HCT116 (cell line): ENCODE measurements at regions not wholly inside any gene's neighbourhood (a gene's known extent, or its start where the extent isn't known, plus 50 kb on each side); places are given as distances from the start of the nearest gene placed in this dataset.

Source experiments
- ATAC-seq: fragments of 200-7000 bp; cut with Tn5 transposase; 2 replicates; pipeline ENCODE4 v1.9.1; 2020; ENCODE audit warnings: mild to moderate bottlenecking, moderate library complexity
- BruUV-seq: library from RNA; stranded (reverse); fragments of 400-500 nt; replicated peaks from 2 replicates; lab custom pipeline; 2021; lab: Mats Ljungman, UMichigan
- CTCF ChIA-PET: fragments of 300-600 bp; sonication (Branson Sonifier 250); formaldehyde crosslinking; loops from one replicate; lab custom pipeline; 2021; ENCODE audit warnings: antibody characterized with exemption; lab: Charles Lee
- POLR2A ChIA-PET: fragments of 300-600, 350-600 bp; sonication (Branson Sonifier 250); formaldehyde crosslinking; loops from one replicate; lab custom pipeline; 2021; ENCODE audit warnings: antibody characterized with exemption; lab: Charles Lee
- RAD21 ChIA-PET, 2 experiments: fragments of 300-600 bp; sonication (Branson Sonifier 250); formaldehyde crosslinking; loops; one replicate each; lab custom pipeline; 2023; ENCODE audit warnings: low total read pairs in 2 of 2; ENCODE audit not compliant: uncharacterized antibody in 2 of 2, unreplicated experiment in 2 of 2, low non-redundant PET in 1 of 2; lab: Charles Lee
- DNase-seq: peaks from one replicate; pipeline ENCODE4 v3.0.0-alpha.2; 2010; ENCODE audit warnings: low read depth, low spot score
- H2AFZ ChIP-seq: fragments of 200-600 bp; shearing (Covaris generic), sonication (generic); 2 replicates; pipeline ENCODE4 v1.6.1; 2017; ENCODE audit warnings: low read depth, mixed run types, mixed read lengths, antibody characterized with exemption, low read length; ENCODE audit not compliant: poor library complexity, severe bottlenecking
- H3K27ac ChIP-seq: 2 replicates; pipeline ENCODE4 v1.5.1; 2012; ENCODE audit warnings: low read depth, low read length
- H3K27me3 ChIP-seq: fragments of 200-600 bp; sonication (generic); 2 replicates; pipeline ENCODE4 v1.6.1; 2016; ENCODE audit warnings: mixed run types, low read length, mixed read lengths; ENCODE audit not compliant: insufficient read depth
- H3K36me3 ChIP-seq, 2 experiments: fragments of 200-500 bp in 1 of 2; fragments of 200-600 bp in 1 of 2; sonication (Bioruptor generic) in 1 of 2; sonication (generic) in 1 of 2; 2 replicates each; pipeline versions ENCODE4 v1.5.1 to v1.6.1; 2014 to 2016; ENCODE audit warnings: low read length in 2 of 2, inconsistent platforms in 1 of 2, mixed read lengths in 1 of 2, mixed run types in 1 of 2; ENCODE audit not compliant: insufficient read depth in 2 of 2, control insufficient read depth in 1 of 2
- H3K4me1 ChIP-seq, 2 experiments: fragments of 200-600 bp in 1 of 2; sonication (generic) in 1 of 2; 2 replicates each; pipeline versions ENCODE4 v1.5.1 to v1.6.1; 2012 to 2017; ENCODE audit warnings: low read length in 2 of 2, inconsistent platforms in 1 of 2, mild to moderate bottlenecking in 1 of 2, mixed read lengths in 1 of 2, mixed run types in 1 of 2, moderate library complexity in 1 of 2; ENCODE audit not compliant: insufficient read depth in 2 of 2, control insufficient read depth in 1 of 2
- H3K4me2 ChIP-seq: fragments of 200-600 bp; sonication (generic); 2 replicates; pipeline ENCODE4 v1.6.1; 2017; ENCODE audit warnings: mixed run types, low read length, mixed read lengths
- H3K4me3 ChIP-seq, 2 experiments: fragments of 200-600 bp in 1 of 2; sonication (generic) in 1 of 2; replicated peaks in 1 of 2; 2 replicates each; pipeline ENCODE4 v1.5.1; 2011 to 2016; ENCODE audit warnings: low read length in 2 of 2, control low read depth in 1 of 2, low read depth in 1 of 2, mild to moderate bottlenecking in 1 of 2, mixed read lengths in 1 of 2, mixed run types in 1 of 2
- H3K79me2 ChIP-seq: fragments of 200-600 bp; sonication (generic); 2 replicates; pipeline ENCODE4 v1.6.1; 2017; ENCODE audit warnings: mild to moderate bottlenecking, mixed run types, low read length, moderate library complexity, mixed read lengths; ENCODE audit not compliant: insufficient read depth
- H3K9ac ChIP-seq: fragments of 200-600 bp; sonication (generic); 2 replicates; pipeline ENCODE4 v1.6.1; 2016; ENCODE audit warnings: low read length, mixed read lengths
- H3K9me2 ChIP-seq: fragments of 200-600 bp; sonication (generic), shearing (Covaris generic); 2 replicates; pipeline ENCODE4 v1.6.1; 2017; ENCODE audit warnings: mixed run types, mild to moderate bottlenecking, moderate library complexity; ENCODE audit not compliant: insufficient read depth
- H3K9me3 ChIP-seq, 2 experiments: fragments of 200-500 bp in 1 of 2; fragments of 200-600 bp in 1 of 2; sonication (Bioruptor generic) in 1 of 2; sonication (generic) in 1 of 2; 2 replicates each; pipeline ENCODE4 v1.6.1; 2014 to 2017; ENCODE audit warnings: low read length in 2 of 2, mixed read lengths in 2 of 2, inconsistent platforms in 1 of 2, low read depth in 1 of 2, mild to moderate bottlenecking in 1 of 2, mixed run types in 1 of 2, moderate library complexity in 1 of 2; ENCODE audit not compliant: control insufficient read depth in 1 of 2, insufficient read depth in 1 of 2
- H4K20me1 ChIP-seq: fragments of 200-600 bp; sonication (generic), shearing (Covaris generic); 2 replicates; pipeline ENCODE4 v1.6.1; 2017; ENCODE audit warnings: mixed run types, mild to moderate bottlenecking, moderate library complexity; ENCODE audit not compliant: insufficient read depth
- CBX3 ChIP-seq: IDR thresholded peaks from 2 replicates; pipeline ENCODE4 v1.6.1; 2012; ENCODE audit warnings: low read depth
- CEBPB ChIP-seq: IDR thresholded peaks from 2 replicates; pipeline ENCODE4 v1.6.1; 2012; ENCODE audit warnings: low read depth
- EZH2 ChIP-seq: fragments of 200-600 bp; sonication (generic); IDR thresholded peaks from 2 replicates; pipeline ENCODE4 v1.6.1; 2017; ENCODE audit warnings: antibody characterized with exemption, mixed run types
- EZH2phosphoT487 ChIP-seq: fragments of 200-600 bp; IDR thresholded peaks from 2 replicates; pipeline ENCODE4 v1.6.1; 2018; ENCODE audit warnings: antibody characterized with exemption, borderline replicate concordance
- FOSL1 ChIP-seq: IDR thresholded peaks from 2 replicates; pipeline ENCODE4 v1.6.1; 2012; ENCODE audit warnings: low read depth
- POLR2A ChIP-seq: IDR thresholded peaks from 2 replicates; pipeline ENCODE4 v1.7.0; 2011; ENCODE audit warnings: borderline replicate concordance; ENCODE audit not compliant: insufficient read depth, insufficient read length; ENCODE audit errors: extremely low read depth
- RAD21 ChIP-seq: IDR thresholded peaks from 2 replicates; pipeline ENCODE4 v1.6.1; 2012; ENCODE audit warnings: low read depth, mild to moderate bottlenecking
- REST ChIP-seq: IDR thresholded peaks from 2 replicates; pipeline ENCODE4 v1.6.1; 2012; ENCODE audit warnings: low read depth
- ZNF274 ChIP-seq: fragments of 200-500 bp; sonication (Bioruptor generic); IDR thresholded peaks from 2 replicates; pipeline ENCODE4 v1.6.1; 2014; ENCODE audit warnings: mild to moderate bottlenecking, low read depth, low read length, inconsistent platforms
- intact Hi-C: fragments of 100-400 bp; cut with micrococcal nuclease; formaldehyde crosslinking; loops from 2 replicates; pipeline ENCODE4 v1.10.0; 2022

- Histone ChIP-seq H3K9ac (no peak overlapping the region), H3K27ac (no peak overlapping the region), H2AFZ (no peak overlapping the region), H3K9me3 (no peaks in the 10 kb centered on the region), H3K4me1 (no peaks in the 10 kb centered on the region), H3K9me2 (no peaks in the 10 kb centered on the region), H3K27me3 (no peaks in the 10 kb centered on the region), H3K4me3 (no peak overlapping the region), H3K36me3 (no peaks in the 10 kb centered on the region), H3K4me2 (no peak overlapping the region), H4K20me1 (no peaks in the 10 kb centered on the region), H3K79me2 (no peaks in the 10 kb centered on the region)
- no peak for ATAC-seq
- no peak for DNase-seq
- ChIA-PET POLR2A (no interaction called here), CTCF (no interaction called here), RAD21 (no interaction called here)
- TF ChIP-seq RAD21: no peak
- BruUV-seq: no TSS peak
- intact Hi-C loops: no loop called here
Observed at GRCh38 chr20:30168025-30168799, 1089.3 kb upstream of the DEFB115 start.

GRCh38 chr20:30168800-30169138 lies 1088.7 kb upstream of the DEFB115 start:
- RAD21 ChIA-PET: no interaction called here
- TF ChIP-seq ZNF274 (no peak), RAD21 (no peak), CEBPB (no peak), EZH2 (no peak), REST (no peak), POLR2A (no peak), CBX3 (no peak), EZH2phosphoT487 (no peak), FOSL1 (no peak)
- TF ChIP-seq, all 23 proteins: peak for 0
- POLR2A ChIA-PET: no interaction called here
- Histone ChIP-seq H3K4me2 (no peak overlapping the region), H3K9ac (no peak overlapping the region), H3K9me3 (no peaks in the 10 kb centered on the region), H3K4me1 (no peaks in the 10 kb centered on the region), H4K20me1 (no peaks in the 10 kb centered on the region), H3K27ac (no peak overlapping the region), H2AFZ (no peak overlapping the region), H3K27me3 (no peaks in the 10 kb centered on the region), H3K79me2 (no peaks in the 10 kb centered on the region), H3K9me2 (no peaks in the 10 kb centered on the region), H3K4me3 (no peak overlapping the region), H3K36me3 (no peaks in the 10 kb centered on the region)
- CTCF ChIA-PET: no interaction called here
- intact Hi-C loops: no loop called here
- ATAC-seq (no peak), DNase-seq (no peak)
- no TSS peak for BruUV-seq
